ENCODE measurements at regions not wholly inside any gene's neighbourhood (a gene's known extent, or its start where the extent isn't known, plus 50 kb on each side); places are given as distances from the start of the nearest gene placed in this dataset.

GRCh38 chr4:186886759-186887158 is 163.1 kb upstream of the FAT1 start:
- no peak for DNase-seq

- DNase-seq: no peak
Measured at GRCh38 chr4:186887291-186887700, 163.6 kb upstream of the FAT1 start.

GRCh38 chr4:186887752-186888151 is 164.1 kb upstream of the FAT1 start:
- DNase-seq: no peak

- no peak for DNase-seq
Measured at GRCh38 chr4:186889876-186890643, 166.4 kb upstream of the FAT1 start.

- no peak for DNase-seq
Measured at GRCh38 chr4:186891859-186892486, 168.3 kb upstream of the FAT1 start.

- DNase-seq: no peak
Measured at GRCh38 chr4:186898367-186898766, 174.7 kb upstream of the FAT1 start.

- DNase-seq: no peak
Measured at GRCh38 chr4:186900232-186900900, 176.7 kb upstream of the FAT1 start.

- no peak for DNase-seq
Measured at GRCh38 chr4:186900984-186901383, 177.3 kb upstream of the FAT1 start.

GRCh38 chr4:186901850-186902249 is 178.2 kb upstream of the FAT1 start:
- DNase-seq: no peak

GRCh38 chr4:186902361-186902760 is 178.7 kb upstream of the FAT1 start:
- no peak for DNase-seq

- no peak for DNase-seq
Measured at GRCh38 chr4:186904101-186904500, 180.4 kb upstream of the FAT1 start.

GRCh38 chr4:186906722-186907121 is 183.1 kb upstream of the FAT1 start:
- DNase-seq: no peak

GRCh38 chr4:186910385-186910784 is 186.7 kb upstream of the FAT1 start:
- no peak for DNase-seq

GRCh38 chr4:186912606-186913005 is 188.9 kb upstream of the FAT1 start:
- no peak for DNase-seq

- no peak for DNase-seq
Measured at GRCh38 chr4:186915816-186916215, 192.2 kb upstream of the FAT1 start.

- DNase-seq: no peak
Measured at GRCh38 chr4:186917136-186917535, 193.5 kb upstream of the FAT1 start.

GRCh38 chr4:186918466-186918865 is 194.8 kb upstream of the FAT1 start:
- DNase-seq: no peak

- no peak for DNase-seq
Measured at GRCh38 chr4:186919340-186919739, 195.7 kb upstream of the FAT1 start.

GRCh38 chr4:186920483-186920882 is 196.8 kb upstream of the FAT1 start:
- DNase-seq: no peak

GRCh38 chr4:186920992-186921391 is 197.3 kb upstream of the FAT1 start:
- no peak for DNase-seq

GRCh38 chr4:186924723-186925122 is 201.1 kb upstream of the FAT1 start:
- no peak for DNase-seq

GRCh38 chr4:186927624-186928023 is 204.0 kb upstream of the FAT1 start:
- DNase-seq: no peak

- DNase-seq: no peak
Measured at GRCh38 chr4:186930024-186930423, 206.4 kb upstream of the FAT1 start.

All from amygdala (tissue), 56 donors.